Spinal cord (tissue), 9 donors: ENCODE measurements at regions not wholly inside any gene's neighbourhood (a gene's known extent, or its start where the extent isn't known, plus 50 kb on each side); places are given as distances from the start of the nearest gene placed in this dataset.
"Not testable (repeated sequence)": the region's sequence is repeated elsewhere in the genome, so short reads cannot be mapped to it uniquely, and the experiment has no call there.

Experiments used
- DNase-seq, 6 donors: peaks; one replicate each; pipeline versions ENCODE4 v3.0.0 to v3.0.0-alpha.2; 2013 to 2015; ENCODE audit warnings: low spot score in 6 of 6, low read depth in 4 of 6
- H3K27ac ChIP-seq: one replicate; pipeline ENCODE4 v1.5.1; 2013; ENCODE audit warnings: low read depth, low read length, control low read depth
- H3K27me3 ChIP-seq: one replicate; pipeline ENCODE4 v1.6.1; 2013; ENCODE audit warnings: low read length; ENCODE audit not compliant: control insufficient read depth, insufficient read depth
- H3K36me3 ChIP-seq: one replicate; pipeline ENCODE4 v1.6.1; 2013; ENCODE audit warnings: low read length; ENCODE audit not compliant: control insufficient read depth, insufficient read depth
- H3K4me1 ChIP-seq: one replicate; pipeline ENCODE4 v1.6.1; 2013; ENCODE audit warnings: low read length; ENCODE audit not compliant: control insufficient read depth, insufficient read depth
- H3K4me3 ChIP-seq: one replicate; pipeline ENCODE4 v1.5.1; 2013; ENCODE audit warnings: low read depth, low read length, control low read depth
- H3K9me3 ChIP-seq: one replicate; pipeline ENCODE4 v1.6.1; 2013; ENCODE audit warnings: low read length; ENCODE audit not compliant: control insufficient read depth, insufficient read depth
- WGBS: methylation state at CpG from one replicate; pipeline ENCODE4 v1.1.5; 2013; ENCODE audit warnings: missing lambda C conversion rate; ENCODE audit not compliant: insufficient coverage; 5-methylcytosine and 5-hydroxymethylcytosine counted together
- donor health status: healthy.

GRCh38 chrX:76893930-76894329 lies 466.4 kb downstream of the MAGEE1 start:
- Histone ChIP-seq H3K36me3 (no peaks in the 10 kb centered on the region), H3K4me1 (no peaks in the 10 kb centered on the region), H3K4me3 (no peak overlapping the region), H3K9me3 (no peaks in the 10 kb centered on the region), H3K27me3 (no peaks in the 10 kb centered on the region), H3K27ac (no peak overlapping the region)
- DNase-seq, result no peak
- no CpG with 5 or more reads among the region's 2 CpGs for WGBS

GRCh38 chrX:76915836-76916235 lies 488.3 kb downstream of the MAGEE1 start:
- Histone ChIP-seq H3K36me3 (no peaks in the 10 kb centered on the region), H3K4me3 (no peak overlapping the region), H3K27me3 (no peaks in the 10 kb centered on the region), H3K27ac (no peak overlapping the region), H3K9me3 (peaks cover 4% of the 10 kb centered on the region), H3K4me1 (no peaks in the 10 kb centered on the region)
- DNase-seq, result no peak
- 100% methylated on average over 1 of the region's 4 CpGs for WGBS

GRCh38 chrX:76918033-76918432 lies 490.5 kb downstream of the MAGEE1 start:
- Histone ChIP-seq H3K27ac (no peak overlapping the region), H3K4me3 (no peak overlapping the region), H3K9me3 (no peaks in the 10 kb centered on the region), H3K4me1 (no peaks in the 10 kb centered on the region), H3K27me3 (no peaks in the 10 kb centered on the region), H3K36me3 (no peaks in the 10 kb centered on the region)
- DNase-seq, result no peak
- 100% methylated on average over 1 of the region's 1 CpG for whole genome bisulfite sequencing

- no peaks in the 10 kb centered on the region for H3K9me3 ChIP-seq
- no peak overlapping the region for H3K4me3 ChIP-seq
- H3K4me1 ChIP-seq, result no peaks in the 10 kb centered on the region
- DNase-seq, result no peak
- no peak overlapping the region for H3K27ac ChIP-seq
- no peaks in the 10 kb centered on the region for H3K27me3 ChIP-seq
- H3K36me3 ChIP-seq, result no peaks in the 10 kb centered on the region
- 30% methylated on average over 2 of the region's 2 CpGs for WGBS
Observed at GRCh38 chrX:76919761-76920160, 492.3 kb downstream of the MAGEE1 start.

- no peaks in the 10 kb centered on the region for H3K4me1 ChIP-seq
- no peak overlapping the region for H3K4me3 ChIP-seq
- no peak for DNase-seq
- no peaks in the 10 kb centered on the region for H3K27me3 ChIP-seq
- no peaks in the 10 kb centered on the region for H3K36me3 ChIP-seq
- no peaks in the 10 kb centered on the region for H3K9me3 ChIP-seq
- H3K27ac ChIP-seq, result no peak overlapping the region
- WGBS, result no CpG with 5 or more reads among the region's 1 CpG
Observed at GRCh38 chrX:76920607-76921006, 493.1 kb downstream of the MAGEE1 start.

GRCh38 chrX:76921176-76921575 lies 493.7 kb downstream of the MAGEE1 start:
- H3K27me3 ChIP-seq, result no peaks in the 10 kb centered on the region
- no peak overlapping the region for H3K27ac ChIP-seq
- H3K4me3 ChIP-seq, result no peak overlapping the region
- no peaks in the 10 kb centered on the region for H3K9me3 ChIP-seq
- H3K4me1 ChIP-seq, result no peaks in the 10 kb centered on the region
- H3K36me3 ChIP-seq, result no peaks in the 10 kb centered on the region
- no peak for DNase-seq

- WGBS, result no CpG with 5 or more reads among the region's 2 CpGs
Observed at GRCh38 chrX:76922100-76922499, 494.6 kb downstream of the MAGEE1 start.

GRCh38 chrX:76924616-76925015 lies 497.1 kb downstream of the MAGEE1 start:
- not testable (repeated sequence) for H3K4me1 ChIP-seq, H3K36me3 ChIP-seq, H3K4me3 ChIP-seq, H3K27me3 ChIP-seq, H3K27ac ChIP-seq, DNase-seq, H3K9me3 ChIP-seq
- WGBS, result 77% methylated on average over 7 of the region's 7 CpGs

More at GRCh38 chrX:76922100-76922499, 494.6 kb downstream of the MAGEE1 start:
- Histone ChIP-seq H3K9me3 (no peaks in the 10 kb centered on the region), H3K4me3 (no peak overlapping the region), H3K27ac (no peak overlapping the region), H3K4me1 (no peaks in the 10 kb centered on the region), H3K27me3 (no peaks in the 10 kb centered on the region), H3K36me3 (no peaks in the 10 kb centered on the region)
- no peak for DNase-seq

GRCh38 chrX:76931518-76931917 lies 504.0 kb downstream of the MAGEE1 start:
- DNase-seq, result no peak
- Histone ChIP-seq H3K9me3 (peaks cover 3% of the 10 kb centered on the region), H3K27me3 (no peaks in the 10 kb centered on the region), H3K27ac (no peak overlapping the region), H3K36me3 (no peaks in the 10 kb centered on the region), H3K4me3 (no peak overlapping the region), H3K4me1 (no peaks in the 10 kb centered on the region)
- 76% methylated on average over 3 of the region's 6 CpGs for WGBS

GRCh38 chrX:76957485-76957884 lies 489.7 kb upstream of the FGF16 start:
- Histone ChIP-seq H3K4me3 (no peak overlapping the region), H3K27me3 (no peaks in the 10 kb centered on the region), H3K4me1 (no peaks in the 10 kb centered on the region), H3K9me3 (no peaks in the 10 kb centered on the region), H3K27ac (no peak overlapping the region), H3K36me3 (no peaks in the 10 kb centered on the region)
- WGBS, result 69% methylated on average over 1 of the region's 1 CpG
- DNase-seq, result no peak
